Hypothalamus (tissue), 51 donors: ENCODE measurements at regions not wholly inside any gene's neighbourhood (a gene's known extent, or its start where the extent isn't known, plus 50 kb on each side); places are given as distances from the start of the nearest gene placed in this dataset.
A peak's percentile ranks its signal among the peaks of the same experiment; 100 is the strongest.
"Not testable (repeated sequence)": the region's sequence is repeated elsewhere in the genome, so short reads cannot be mapped to it uniquely, and the experiment has no call there.

Experiments
- DNase-seq, 51 donors: peaks; one replicate each; lab custom pipeline; 2025; lab: John Stamatoyannopoulos, UW

- DNase-seq, result no peak
These were observed 224.9 kb upstream of the TMEM229A start for GRCh38 chr7:124257638-124258308.

- DNase-seq, result no peak
These were observed 222.3 kb upstream of the TMEM229A start for GRCh38 chr7:124255041-124255655.

GRCh38 chr7:124254396-124254795 is 221.5 kb upstream of the TMEM229A start:
- DNase-seq, result no peak

- no peak for DNase-seq
These were observed 218.8 kb upstream of the TMEM229A start for GRCh38 chr7:124251636-124252035.

GRCh38 chr7:124250297-124251034 is 217.6 kb upstream of the TMEM229A start:
- DNase-seq, result no peak

- no peak for DNase-seq
These were observed 214.8 kb upstream of the TMEM229A start for GRCh38 chr7:124247691-124248090.

GRCh38 chr7:124246262-124246863 is 213.5 kb upstream of the TMEM229A start:
- no peak for DNase-seq

- not testable (repeated sequence) for DNase-seq
These were observed 211.6 kb upstream of the TMEM229A start for GRCh38 chr7:124244469-124244868.

GRCh38 chr7:124219681-124220080 is 186.8 kb upstream of the TMEM229A start:
- DNase-seq, result no peak

GRCh38 chr7:124208642-124209041 is 175.8 kb upstream of the TMEM229A start:
- DNase-seq, result no peak

GRCh38 chr7:124208173-124208572 is 175.3 kb upstream of the TMEM229A start:
- no peak for DNase-seq

GRCh38 chr7:124205526-124205925 is 172.7 kb upstream of the TMEM229A start:
- DNase-seq, result no peak

GRCh38 chr7:124202546-124202945 is 169.7 kb upstream of the TMEM229A start:
- no peak for DNase-seq

GRCh38 chr7:124201768-124202349 is 169.0 kb upstream of the TMEM229A start:
- DNase-seq, result peak in 2 of 51 donors; percentile 8 to 23

GRCh38 chr7:124196519-124196918 is 163.7 kb upstream of the TMEM229A start:
- no peak for DNase-seq

- DNase-seq, result no peak
These were observed 160.0 kb upstream of the TMEM229A start for GRCh38 chr7:124192885-124193284.

GRCh38 chr7:124191713-124192112 is 158.8 kb upstream of the TMEM229A start:
- DNase-seq, result no peak

- no peak for DNase-seq
These were observed 158.2 kb upstream of the TMEM229A start for GRCh38 chr7:124191030-124191429.

- no peak for DNase-seq
These were observed 155.7 kb upstream of the TMEM229A start for GRCh38 chr7:124188576-124188975.

GRCh38 chr7:124187962-124188361 is 155.1 kb upstream of the TMEM229A start:
- DNase-seq, result no peak

GRCh38 chr7:124183649-124184048 is 150.8 kb upstream of the TMEM229A start:
- DNase-seq, result no peak
